ENCODE measurements at regions not wholly inside any gene's neighbourhood (a gene's known extent, or its start where the extent isn't known, plus 50 kb on each side); places are given as distances from the start of the nearest gene placed in this dataset.

DNA sequence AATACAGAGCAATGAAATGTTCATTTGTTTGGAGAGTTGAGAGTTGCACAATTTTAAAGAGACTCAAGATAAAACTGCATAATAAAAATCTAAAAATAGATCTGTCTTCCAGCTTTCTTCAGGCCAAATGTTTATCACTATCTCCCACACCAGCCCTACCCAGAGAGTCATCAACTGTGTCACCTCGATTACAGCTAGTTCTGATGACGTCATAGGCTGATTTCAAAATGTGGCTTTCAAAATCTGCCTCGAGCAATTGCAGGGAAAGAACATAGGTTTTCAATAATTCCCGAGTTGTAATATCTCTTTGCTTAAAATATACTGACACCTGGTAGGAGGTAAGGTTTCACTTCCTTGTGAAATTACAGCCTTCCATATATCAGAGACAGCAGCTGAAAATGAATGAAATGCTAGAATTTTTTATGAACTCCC is 677.6 kb upstream of the ID2 start (continued):
- TF ChIP-seq ZFP30 (CRISPR knock-in tag; IDR thresholded peaks at IDR 0.05; ENCODE audit: borderline replicate concordance): no peak
- TF ChIP-seq MTA1 (IDR thresholded peaks at IDR 0.05; ENCODE audit: borderline replicate concordance): peak; percentile 79; the same call in 1 of the 2 replicates
- TF ChIP-seq PKNOX1 (IDR thresholded peaks at IDR 0.05): peak; percentile 49; the same call in 1 of the 2 replicates
- TF ChIP-seq KLF1 (tag; IDR thresholded peaks at IDR 0.05): no peak
- TF ChIP-seq CLOCK (CRISPR knock-in tag; IDR thresholded peaks at IDR 0.05; ENCODE audit: borderline replicate concordance): no peak
- TF ChIP-seq CAMTA2 (CRISPR knock-in tag; conservative IDR thresholded peaks at IDR 0.05): no peak
- no peak for TF ChIP-seq ZNF408 (CRISPR knock-in tag; IDR thresholded peaks at IDR 0.05; ENCODE audit: low read depth)
- TF ChIP-seq DACH1 (IDR thresholded peaks at IDR 0.05; ENCODE audit: partially characterized antibody): no peak
- no peak for TF ChIP-seq ZBTB1 (CRISPR knock-in tag; IDR thresholded peaks at IDR 0.05; ENCODE audit: borderline replicate concordance, low read depth)
- no peak for TF ChIP-seq DIDO1 (tag; IDR thresholded peaks at IDR 0.05; ENCODE audit: low read depth)
- TF ChIP-seq HOMEZ (CRISPR knock-in tag; IDR thresholded peaks at IDR 0.05): no peak
- TF ChIP-seq ZNF121 (CRISPR knock-in tag; conservative IDR thresholded peaks at IDR 0.05): no peak
- no peak for TF ChIP-seq PHTF2 (CRISPR knock-in tag; IDR thresholded peaks at IDR 0.05)
- TF ChIP-seq HDAC3 (IDR thresholded peaks at IDR 0.05; ENCODE audit: borderline replicate concordance, partially characterized antibody): peak; percentile 89
- 0 out of 2 replicates have a peak, but pooled peaks have one; percentile 1 for TF ChIP-seq KLF6 (CRISPR knock-in tag; IDR thresholded peaks at IDR 0.05; ENCODE audit: borderline replicate concordance)
- TF ChIP-seq BRD4 (IDR thresholded peaks at IDR 0.05): no peak
- no peak for TF ChIP-seq NFYB (IDR thresholded peaks at IDR 0.05; ENCODE audit: extremely low read depth, insufficient read length)
- TF ChIP-seq, protein P1, sequence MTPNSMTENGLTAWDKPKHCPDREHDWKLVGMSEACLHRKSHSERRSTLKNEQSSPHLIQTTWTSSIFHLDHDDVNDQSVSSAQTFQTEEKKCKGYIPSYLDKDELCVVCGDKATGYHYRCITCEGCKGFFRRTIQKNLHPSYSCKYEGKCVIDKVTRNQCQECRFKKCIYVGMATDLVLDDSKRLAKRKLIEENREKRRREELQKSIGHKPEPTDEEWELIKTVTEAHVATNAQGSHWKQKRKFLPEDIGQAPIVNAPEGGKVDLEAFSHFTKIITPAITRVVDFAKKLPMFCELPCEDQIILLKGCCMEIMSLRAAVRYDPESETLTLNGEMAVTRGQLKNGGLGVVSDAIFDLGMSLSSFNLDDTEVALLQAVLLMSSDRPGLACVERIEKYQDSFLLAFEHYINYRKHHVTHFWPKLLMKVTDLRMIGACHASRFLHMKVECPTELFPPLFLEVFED (CRISPR knock-in tag; conservative IDR thresholded peaks at IDR 0.05): no peak
- TF ChIP-seq ZNF785 (CRISPR knock-in tag; IDR thresholded peaks at IDR 0.05): no peak
- no peak for TF ChIP-seq HMBOX1 (IDR thresholded peaks at IDR 0.05)
- TF ChIP-seq ILF3 (IDR thresholded peaks at IDR 0.05; ENCODE audit: borderline replicate concordance): no peak
- TF ChIP-seq NONO (IDR thresholded peaks at IDR 0.05; ENCODE audit: low read depth in 2 of 2, low read length in 1 of 2): no peak
- no peak for TF ChIP-seq GABPB1 (CRISPR knock-in tag; IDR thresholded peaks at IDR 0.05)

Measured in K562 (cell line).